Hindlimb muscle (tissue), 1 donor: ENCODE measurements at regions not wholly inside any gene's neighbourhood (a gene's known extent, or its start where the extent isn't known, plus 50 kb on each side); places are given as distances from the start of the nearest gene placed in this dataset.
"Not testable (repeated sequence)": the region's sequence is repeated elsewhere in the genome, so short reads cannot be mapped to it uniquely, and the experiment has no call there.

Experiments used
- DNase-seq: peaks from one replicate; pipeline ENCODE4 v3.0.0-alpha.2; 2013

GRCh38 chr6:111925296-111925695 lies 52.0 kb upstream of the FYN start:
- no peak for DNase-seq

DNA sequence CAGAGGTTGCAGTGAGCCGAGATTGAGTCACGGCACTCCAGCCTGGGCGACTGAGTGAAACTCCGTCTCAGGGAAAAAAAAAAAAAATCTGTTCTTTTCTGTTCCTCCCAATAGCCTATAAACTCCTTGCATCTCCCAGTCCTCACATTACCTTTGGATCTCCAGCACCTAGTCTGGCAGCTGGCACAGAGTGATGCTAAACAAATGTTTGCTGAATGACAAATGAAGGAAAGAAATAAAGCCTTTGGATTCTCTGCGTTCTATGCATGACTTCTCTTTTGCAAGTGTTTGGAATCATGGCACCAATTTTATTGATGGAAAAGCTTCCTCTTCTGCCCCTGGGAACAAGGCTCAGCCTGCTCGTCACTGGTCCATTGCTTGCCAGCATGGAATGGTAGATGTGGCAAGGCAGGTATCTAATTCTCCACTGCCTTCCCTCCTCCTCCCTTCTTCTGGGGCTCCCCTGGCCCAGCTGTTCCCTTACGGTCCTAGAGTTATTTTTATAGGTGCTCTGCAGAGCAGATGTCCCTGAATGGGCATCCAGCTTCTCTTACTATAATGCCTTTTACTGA lies 53.6 kb upstream of the FYN start:
- no peak for DNase-seq

DNA sequence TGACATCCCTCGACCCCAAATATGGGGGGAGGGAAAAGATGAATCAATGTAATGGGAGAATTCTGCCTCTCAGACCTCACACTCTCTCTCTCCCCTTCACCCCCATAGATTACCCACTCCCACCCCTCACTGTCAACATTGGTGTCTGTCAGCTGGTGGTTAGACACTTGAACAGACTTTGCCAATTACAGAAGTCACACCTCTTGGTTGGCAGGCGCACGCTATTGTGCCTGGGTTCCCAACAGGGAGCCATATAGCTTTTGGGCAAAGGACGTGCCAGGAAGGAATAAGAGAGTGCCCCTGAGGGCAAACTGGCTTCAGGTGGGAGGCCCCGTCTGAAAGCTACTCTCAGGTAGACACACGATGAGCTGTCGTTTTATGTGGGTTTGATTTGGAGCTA lies 54.1 kb upstream of the FYN start:
- DNase-seq: no peak

GRCh38 chr6:111928139-111928538 lies 54.9 kb upstream of the FYN start:
- DNase-seq: no peak

GRCh38 chr6:111934611-111935010 lies 61.4 kb upstream of the FYN start:
- not testable (repeated sequence) for DNase-seq

DNA sequence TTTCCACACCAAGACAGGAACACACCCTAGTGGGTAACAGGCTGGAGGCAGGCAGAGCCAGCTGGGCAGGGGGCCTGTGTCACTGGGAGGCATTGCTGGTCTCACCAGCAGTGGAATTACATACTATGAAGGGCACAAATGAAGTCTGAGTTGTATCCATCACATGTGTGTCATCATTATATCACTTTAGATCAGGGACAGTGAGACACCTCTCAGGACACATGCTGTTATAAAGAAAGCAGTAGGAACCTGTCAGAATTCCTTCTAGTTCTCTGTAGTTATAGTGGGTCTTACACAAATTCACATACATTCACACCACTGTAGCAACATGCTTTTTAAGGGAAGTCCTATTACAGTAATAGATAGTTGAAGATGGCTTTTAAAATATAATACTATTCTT lies 63.5 kb upstream of the FYN start:
- no peak for DNase-seq

DNA sequence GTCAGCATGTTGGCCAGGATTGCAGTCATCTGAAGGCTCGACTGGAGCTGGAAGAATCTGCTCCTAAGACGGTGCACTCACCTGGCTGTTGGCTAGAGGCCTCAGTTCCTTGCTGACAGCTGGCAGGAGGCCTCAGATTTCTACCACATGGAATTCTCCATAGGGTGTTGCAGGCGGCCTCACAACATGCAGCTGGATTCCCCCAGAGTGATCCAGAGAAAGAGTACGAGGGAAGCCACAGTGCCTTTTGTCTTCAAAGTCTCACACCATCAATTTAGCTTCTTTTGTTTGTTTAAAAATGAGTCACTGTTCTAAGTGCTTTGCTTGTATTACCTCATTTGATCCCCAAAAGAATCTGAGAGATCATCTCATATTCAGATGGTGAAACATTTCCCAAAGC lies 65.5 kb upstream of the FYN start:
- DNase-seq: no peak

GRCh38 chr6:111939902-111940301 lies 66.7 kb upstream of the FYN start:
- DNase-seq: no peak

GRCh38 chr6:111940801-111941200 lies 67.5 kb upstream of the FYN start:
- DNase-seq: no peak

DNA sequence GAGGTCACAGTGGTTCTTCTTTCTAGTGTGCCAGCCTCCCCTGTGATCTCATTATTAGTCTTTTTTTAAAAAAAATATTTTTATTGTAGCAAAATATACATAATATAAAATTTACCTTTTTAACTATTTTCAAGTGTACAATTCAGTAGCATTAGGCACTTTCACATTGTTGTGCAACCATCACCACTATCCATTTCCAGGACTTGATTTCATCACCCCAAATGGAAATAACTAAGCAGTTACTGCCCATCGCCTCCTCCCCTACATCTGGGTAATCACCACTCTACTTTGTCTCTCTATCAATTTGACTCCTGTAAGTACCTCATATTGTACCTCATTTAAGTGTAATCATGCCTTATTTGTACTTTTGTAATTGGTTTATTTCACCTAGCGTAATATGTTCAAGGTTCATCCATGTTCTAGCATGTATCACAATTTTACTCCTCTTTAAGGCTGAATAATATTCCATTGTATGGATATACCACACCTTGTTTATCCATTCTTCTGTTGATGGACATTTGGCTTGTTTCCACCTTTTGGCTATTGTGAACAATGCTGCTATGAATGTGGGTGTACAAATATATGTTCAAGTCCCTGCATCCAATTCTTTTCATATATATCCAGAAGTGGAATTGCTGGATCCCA lies 68.6 kb upstream of the FYN start:
- DNase-seq: no peak

GRCh38 chr6:111942561-111942960 lies 69.3 kb upstream of the FYN start:
- DNase-seq: no peak

GRCh38 chr6:111943266-111943665 lies 70.0 kb upstream of the FYN start:
- DNase-seq: no peak

- no peak for DNase-seq
These were observed 70.5 kb upstream of the FYN start for GRCh38 chr6:111943726-111944125.

GRCh38 chr6:111944541-111944940 lies 71.3 kb upstream of the FYN start:
- DNase-seq: no peak

DNA sequence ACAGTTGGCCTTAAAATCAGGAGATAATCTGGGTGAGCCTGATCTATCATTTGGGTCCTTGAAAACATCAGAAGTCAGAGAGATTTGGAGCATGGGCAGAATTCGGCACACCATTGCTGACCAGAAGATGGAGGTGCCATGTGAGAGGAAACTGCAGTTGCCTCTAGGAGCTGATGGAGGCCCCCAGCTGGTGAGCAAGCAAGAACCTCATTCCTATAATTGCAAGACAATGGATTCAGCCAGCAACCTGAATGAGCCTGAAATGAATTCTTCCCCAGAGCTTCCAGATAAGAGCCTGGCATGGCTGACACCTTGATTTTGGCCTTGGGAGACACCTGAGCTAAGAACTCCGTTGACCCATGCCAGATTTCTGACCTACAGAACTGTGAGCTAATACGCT lies 76.3 kb upstream of the FYN start:
- DNase-seq: no peak

- DNase-seq: not testable (repeated sequence)
These were observed 76.7 kb upstream of the FYN start for GRCh38 chr6:111949984-111950383.

DNA sequence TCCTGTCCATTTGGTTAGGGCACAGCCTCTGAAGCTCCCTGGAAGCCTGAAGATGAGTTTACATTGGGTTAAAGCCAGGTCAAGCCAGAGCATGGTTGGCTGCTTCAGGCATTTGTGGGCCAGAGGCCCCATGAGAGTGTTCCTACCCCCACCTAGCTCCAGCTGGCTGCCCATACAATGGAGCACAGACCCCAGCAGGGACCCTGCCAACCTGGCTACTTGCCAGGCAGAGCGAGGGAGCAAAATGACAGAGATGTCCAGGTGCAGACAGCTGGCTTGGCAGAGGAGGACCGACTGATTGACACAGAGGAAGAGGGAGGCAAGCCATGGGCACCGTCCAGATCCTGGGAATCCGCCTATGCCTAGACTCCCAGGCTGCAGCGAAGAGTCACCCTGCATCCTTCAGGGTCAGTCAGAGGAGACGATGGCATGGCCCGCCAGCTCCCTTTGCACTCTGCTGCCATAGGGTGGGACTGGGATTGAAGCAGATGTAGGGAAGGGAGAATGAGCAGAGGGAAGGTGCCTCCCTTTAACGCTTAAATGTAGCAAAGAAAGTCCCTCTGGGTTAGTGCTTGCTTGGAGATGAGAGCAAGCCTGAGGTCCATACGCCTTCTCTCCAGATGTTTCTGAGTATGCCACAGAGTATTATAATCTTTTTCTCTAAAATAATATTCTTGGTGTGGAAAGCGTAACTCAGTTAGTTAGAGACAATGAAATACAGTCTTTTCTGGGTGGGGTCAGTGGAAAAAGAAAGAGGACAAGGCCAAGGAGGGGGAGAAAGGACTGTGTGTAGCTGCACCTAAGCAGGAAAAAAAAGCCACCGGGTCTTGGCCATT lies 77.6 kb upstream of the FYN start:
- DNase-seq: peak; percentile 60

DNA sequence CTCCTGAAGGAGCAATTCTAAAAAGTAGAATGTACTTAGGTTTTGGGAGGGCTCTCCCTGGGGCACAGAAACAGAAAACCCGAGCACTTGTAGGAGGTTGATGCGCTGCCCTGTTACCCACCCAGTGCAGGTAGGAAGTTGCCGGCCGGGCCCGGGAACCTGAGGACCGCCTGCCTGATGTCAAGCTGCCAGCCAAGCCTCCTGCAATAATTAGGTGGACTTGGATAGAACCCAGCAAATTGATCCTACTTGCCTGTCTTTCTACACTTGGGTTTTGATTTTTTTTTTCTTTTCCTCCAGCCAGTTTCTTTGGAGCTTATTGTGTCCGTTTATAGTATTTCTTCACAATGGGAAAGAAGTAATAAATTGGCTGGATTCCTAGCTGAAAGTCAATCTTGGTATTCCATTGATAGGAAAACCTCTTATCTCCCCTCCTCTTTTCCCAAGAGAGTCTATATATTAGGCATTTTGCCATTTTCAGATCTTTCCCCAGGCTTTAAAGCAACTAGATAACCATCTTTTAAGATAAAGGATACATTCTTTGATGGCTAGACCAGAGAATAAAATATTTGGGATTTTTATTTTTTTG lies 78.3 kb upstream of the FYN start:
- no peak for DNase-seq

- DNase-seq: no peak
These were observed 79.0 kb upstream of the FYN start for GRCh38 chr6:111952274-111952673.

DNA sequence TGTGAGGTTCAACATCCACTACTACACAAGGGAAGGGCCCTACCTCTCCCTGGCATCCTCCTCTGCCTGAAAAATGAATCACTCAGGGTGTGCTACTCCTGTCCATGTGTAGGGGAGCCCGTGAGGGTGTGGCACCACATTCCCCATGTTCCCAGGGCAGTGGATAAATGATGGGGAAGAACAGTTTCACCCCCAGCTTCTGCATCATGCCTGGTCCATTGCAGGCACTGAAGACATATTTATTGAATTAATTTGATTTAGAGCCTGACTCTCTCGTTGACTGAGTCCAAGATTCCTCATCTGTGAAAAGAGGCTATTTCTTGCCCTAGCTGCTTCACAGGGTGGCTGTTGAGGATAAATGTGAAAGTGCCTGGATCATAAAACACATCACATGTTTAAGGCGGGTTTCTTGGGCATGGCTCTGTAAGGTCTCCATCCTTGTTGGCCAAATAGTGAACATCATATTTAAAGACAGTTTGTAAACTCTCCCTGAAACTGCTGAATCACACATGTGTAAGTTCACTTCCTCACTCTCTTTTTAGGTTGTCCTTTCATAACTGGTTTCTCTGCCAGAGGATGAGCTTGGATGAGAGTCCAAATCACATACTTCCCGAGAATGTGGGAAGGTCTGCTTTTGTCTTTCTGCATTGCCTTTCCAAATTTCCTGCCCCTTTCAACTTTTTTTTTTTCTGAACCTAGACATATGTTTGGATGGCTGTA lies 79.7 kb upstream of the FYN start:
- DNase-seq: peak; percentile 50

DNA sequence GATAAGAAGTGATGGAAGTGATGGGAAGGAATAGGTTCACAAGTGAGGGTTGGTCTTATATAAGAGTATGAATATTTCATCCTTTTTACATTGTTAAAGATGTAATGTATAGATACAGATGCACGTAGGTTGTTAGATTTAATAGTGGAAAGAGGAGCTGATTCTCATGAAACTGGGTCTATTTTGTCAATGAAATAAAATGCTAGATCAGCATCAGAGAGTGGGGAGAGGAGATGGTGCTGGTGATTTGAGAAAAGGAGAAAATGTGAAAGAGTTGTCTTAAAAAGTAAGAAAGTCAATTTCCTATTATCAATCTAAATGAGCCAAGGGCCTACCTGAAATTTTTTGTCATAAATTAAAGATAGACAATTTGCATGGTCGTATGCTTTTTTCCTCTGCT lies 82.8 kb upstream of the FYN start:
- DNase-seq: no peak

DNA sequence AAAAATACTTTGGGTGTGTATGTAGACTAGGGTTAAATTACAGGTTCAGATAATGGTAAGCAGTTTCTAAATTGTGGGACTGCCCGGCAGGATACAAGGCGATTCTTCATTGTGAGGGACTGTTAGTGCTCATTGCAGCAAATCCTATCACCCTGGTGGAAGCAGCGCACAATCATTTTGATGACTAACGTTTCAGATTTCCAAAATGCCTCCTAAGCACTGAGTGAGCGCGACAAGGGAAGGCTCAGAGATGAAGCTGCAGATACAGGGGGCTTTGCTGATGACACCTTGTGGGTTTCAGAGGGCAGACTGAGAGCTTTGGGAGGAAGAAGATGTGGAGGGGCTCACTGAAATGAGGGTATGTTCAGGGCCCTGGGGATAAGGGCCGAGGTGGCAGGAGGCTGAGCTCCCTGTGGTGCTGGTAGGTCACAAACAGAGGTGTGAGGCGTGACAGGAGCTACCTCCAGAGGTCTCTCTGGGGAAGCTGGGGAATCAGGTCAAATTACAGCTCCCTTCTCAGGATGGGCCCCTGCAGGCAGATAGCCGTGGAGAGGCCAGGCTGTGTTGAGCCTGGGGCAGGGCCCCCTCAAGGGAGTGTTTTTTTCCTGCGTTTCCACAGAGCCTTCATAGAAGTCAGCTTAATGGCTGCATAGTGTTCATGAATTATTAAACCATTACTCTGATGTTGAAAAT lies 84.5 kb upstream of the FYN start:
- DNase-seq: no peak
